ENCODE measurements at regions not wholly inside any gene's neighbourhood (a gene's known extent, or its start where the extent isn't known, plus 50 kb on each side); places are given as distances from the start of the nearest gene placed in this dataset.
A peak's percentile ranks its signal among the peaks of the same experiment; 100 is the strongest.

DNA sequence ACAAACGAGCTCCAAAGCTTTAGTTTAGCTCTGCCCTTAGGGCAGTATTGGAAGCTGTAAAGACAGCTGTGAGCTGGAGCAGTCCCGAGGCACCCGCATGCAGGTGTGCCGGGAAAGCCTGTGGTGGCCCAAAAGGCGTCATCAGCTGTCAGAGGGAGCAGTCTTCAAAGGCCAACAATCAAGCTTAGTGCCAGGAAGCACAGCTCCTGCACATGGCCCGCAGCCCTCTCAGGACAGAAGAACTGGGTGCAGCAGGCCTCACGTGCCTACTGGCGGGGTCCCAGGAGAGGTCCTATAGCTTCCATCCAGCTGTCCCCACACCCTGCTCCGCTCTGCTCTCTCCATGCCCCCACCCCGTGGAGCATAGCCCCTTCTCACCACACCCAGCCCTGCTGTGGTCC lies 92.2 kb upstream of the TRIM2 start:
- BruUV-seq (replicated peaks) = no TSS peak
- ChIA-PET CTCF (interaction anchor here (0.5 kb wide), 1 partner anchor 25 kb away, joined by 3 read pairs; no protein-coding TSS in a partner anchor), POLR2A (no interaction called here)
- Histone ChIP-seq H3K4me3 (ENCODE audit: low read depth in 2 of 2, low read length in 2 of 2) (no peak overlapping the region), H3K4me1 (ENCODE audit: control insufficient read depth, insufficient read depth, low read length) (peaks cover 9% of the 10 kb centered on the region), H3K36me3 (ENCODE audit: control insufficient read depth, insufficient read depth, low read length) (no peaks in the 10 kb centered on the region), H3K27me3 (ENCODE audit: control insufficient read depth, insufficient read depth, low read length) (no peaks in the 10 kb centered on the region), H3K27ac (ENCODE audit: low read length) (no peak overlapping the region), H3K9me3 (ENCODE audit: control insufficient read depth, insufficient read depth, low read depth, low read length) (no peaks in the 10 kb centered on the region)
- in situ Hi-C loops (cut with HindIII; ENCODE audit: low pct_unique_long_range_greater_than_20kb, low sequenced_read_pairs) = no loop called here
- intact Hi-C loops (cut with micrococcal nuclease; ENCODE audit: unreplicated experiment) = no loop called here
- DNase-seq (ENCODE audit: low read depth, low spot score) (no peak), ATAC-seq (no peak)
- TF ChIP-seq TCF7L2 (IDR thresholded peaks at IDR 0.05; ENCODE audit: low read depth, low read length) = no peak
- TF ChIP-seq POLR2AphosphoS5 (IDR thresholded peaks at IDR 0.05; ENCODE audit: low read depth, low read length) = no peak
- no peak for TF ChIP-seq REST (IDR thresholded peaks at IDR 0.05; ENCODE audit: insufficient read depth in 1 of 2, low read depth in 2 of 2, low read length in 1 of 2)
- TF ChIP-seq SIN3A (IDR thresholded peaks at IDR 0.05; ENCODE audit: borderline replicate concordance, insufficient read depth, low read depth, low read length) = no peak
- TF ChIP-seq, protein P1, sequence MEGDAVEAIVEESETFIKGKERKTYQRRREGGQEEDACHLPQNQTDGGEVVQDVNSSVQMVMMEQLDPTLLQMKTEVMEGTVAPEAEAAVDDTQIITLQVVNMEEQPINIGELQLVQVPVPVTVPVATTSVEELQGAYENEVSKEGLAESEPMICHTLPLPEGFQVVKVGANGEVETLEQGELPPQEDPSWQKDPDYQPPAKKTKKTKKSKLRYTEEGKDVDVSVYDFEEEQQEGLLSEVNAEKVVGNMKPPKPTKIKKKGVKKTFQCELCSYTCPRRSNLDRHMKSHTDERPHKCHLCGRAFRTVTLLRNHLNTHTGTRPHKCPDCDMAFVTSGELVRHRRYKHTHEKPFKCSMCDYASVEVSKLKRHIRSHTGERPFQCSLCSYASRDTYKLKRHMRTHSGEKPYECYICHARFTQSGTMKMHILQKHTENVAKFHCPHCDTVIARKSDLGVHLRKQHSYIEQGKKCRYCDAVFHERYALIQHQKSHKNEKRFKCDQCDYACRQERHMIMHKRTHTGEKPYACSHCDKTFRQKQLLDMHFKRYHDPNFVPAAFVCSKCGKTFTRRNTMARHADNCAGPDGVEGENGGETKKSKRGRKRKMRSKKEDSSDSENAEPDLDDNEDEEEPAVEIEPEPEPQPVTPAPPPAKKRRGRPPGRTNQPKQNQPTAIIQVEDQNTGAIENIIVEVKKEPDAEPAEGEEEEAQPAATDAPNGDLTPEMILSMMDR (IDR thresholded peaks at IDR 0.05) = no peak

DNA sequence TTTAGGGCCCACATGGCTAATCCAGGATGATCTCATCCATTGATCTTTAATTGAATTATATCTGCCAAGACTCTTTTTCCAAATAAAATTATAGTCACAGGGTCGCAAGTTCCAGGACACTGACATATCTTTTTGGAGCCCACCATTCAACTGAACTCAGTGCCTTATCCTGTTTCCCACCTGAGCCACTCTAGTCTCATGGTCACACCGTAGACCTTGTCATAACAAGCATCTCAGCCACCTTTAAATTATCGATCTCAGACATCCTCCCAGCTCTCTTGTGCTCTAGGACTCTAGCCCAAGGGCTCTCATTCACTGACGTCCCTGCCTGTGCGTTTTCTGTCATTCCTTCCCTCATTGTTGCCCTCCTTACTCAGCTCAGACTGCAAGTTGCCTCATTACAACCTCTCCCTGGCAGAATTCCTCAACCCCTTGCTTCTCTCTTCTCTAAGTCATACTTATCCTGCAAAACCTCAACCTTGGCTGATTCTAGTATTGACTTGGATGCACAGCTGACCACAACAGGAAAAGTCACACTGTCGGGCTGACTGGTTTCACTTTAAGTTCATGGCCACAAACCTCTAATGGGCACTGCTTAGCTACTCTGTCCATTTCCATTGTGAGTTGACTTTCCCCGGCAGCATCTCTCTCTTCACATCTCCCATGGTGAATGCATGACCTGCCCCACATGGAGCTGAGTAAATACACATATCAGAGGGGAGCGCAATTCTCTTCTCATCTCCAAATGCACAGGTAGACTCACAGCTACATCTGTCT lies 91.0 kb upstream of the TRIM2 start:
- intact Hi-C loops (cut with micrococcal nuclease; ENCODE audit: unreplicated experiment) = no loop called here
- Histone ChIP-seq H3K27me3 (ENCODE audit: control insufficient read depth, insufficient read depth, low read length) (no peaks in the 10 kb centered on the region), H3K36me3 (ENCODE audit: control insufficient read depth, insufficient read depth, low read length) (no peaks in the 10 kb centered on the region), H3K9me3 (ENCODE audit: control insufficient read depth, insufficient read depth, low read depth, low read length) (no peaks in the 10 kb centered on the region), H3K4me3 (ENCODE audit: low read depth in 2 of 2, low read length in 2 of 2) (no peak overlapping the region), H3K27ac (ENCODE audit: low read length) (peak overlapping the region; percentile 29; the same call in 1 of the 2 replicates), H3K4me1 (ENCODE audit: control insufficient read depth, insufficient read depth, low read length) (peaks cover 9% of the 10 kb centered on the region)
- BruUV-seq (replicated peaks) = no TSS peak
- ChIA-PET POLR2A (no interaction called here), CTCF (no interaction called here)
- in situ Hi-C loops (cut with HindIII; ENCODE audit: low pct_unique_long_range_greater_than_20kb, low sequenced_read_pairs) = no loop called here
- ATAC-seq (no peak), DNase-seq (ENCODE audit: low read depth, low spot score) (no peak)
- no peak for TF ChIP-seq SIN3A (IDR thresholded peaks at IDR 0.05; ENCODE audit: borderline replicate concordance, insufficient read depth, low read depth, low read length)
- TF ChIP-seq REST (IDR thresholded peaks at IDR 0.05; ENCODE audit: insufficient read depth in 1 of 2, low read depth in 2 of 2, low read length in 1 of 2) = no peak
- no peak for TF ChIP-seq POLR2AphosphoS5 (IDR thresholded peaks at IDR 0.05; ENCODE audit: low read depth, low read length)
- TF ChIP-seq, protein P1 (IDR thresholded peaks at IDR 0.05) = no peak
- TF ChIP-seq TCF7L2 (IDR thresholded peaks at IDR 0.05; ENCODE audit: low read depth, low read length) = no peak

Data from Panc1 (cell line).